ENCODE measurements at regions not wholly inside any gene's neighbourhood (a gene's known extent, or its start where the extent isn't known, plus 50 kb on each side); places are given as distances from the start of the nearest gene placed in this dataset.

DNA sequence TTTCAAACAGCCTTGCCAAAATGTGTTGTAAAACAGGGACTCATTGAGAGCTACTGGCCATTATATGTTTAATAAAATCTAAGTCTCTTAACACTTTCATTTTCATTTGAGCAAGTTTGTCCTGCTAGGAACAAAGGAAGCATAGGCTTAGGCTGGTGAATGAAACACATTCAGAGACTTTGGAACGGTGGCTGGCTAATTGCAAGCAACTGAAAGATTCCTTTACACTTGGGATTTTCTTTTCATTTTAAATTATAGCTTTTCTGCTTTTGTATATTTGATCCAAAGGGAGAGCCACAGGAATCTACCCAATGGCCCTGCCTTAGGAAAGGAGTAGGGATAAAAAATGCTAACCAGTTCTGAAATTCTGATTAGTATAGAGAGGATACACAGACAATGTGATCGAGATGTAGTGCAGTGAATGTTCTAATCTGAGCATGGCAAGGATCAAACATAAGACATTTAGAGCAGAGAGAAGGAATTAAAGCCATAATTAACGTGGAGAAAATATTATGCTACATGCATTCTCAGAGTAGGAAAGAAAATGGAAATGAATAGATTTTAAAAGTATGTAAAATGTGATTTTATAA is 911.4 kb upstream of the SLC39A10 start (continued):
- TF ChIP-seq ZNF843 (tag by site-specific recombination; IDR thresholded peaks at IDR 0.05): no peak
- TF ChIP-seq HOXC10 (CRISPR knock-in tag; IDR thresholded peaks at IDR 0.05): no peak
- no peak for TF ChIP-seq ZNF596 (tag by site-specific recombination; IDR thresholded peaks at IDR 0.05)
- TF ChIP-seq PRDM1 (tag by site-specific recombination; IDR thresholded peaks at IDR 0.05): no peak
- TF ChIP-seq ZNF155 (tag by site-specific recombination; IDR thresholded peaks at IDR 0.05): no peak

DNA sequence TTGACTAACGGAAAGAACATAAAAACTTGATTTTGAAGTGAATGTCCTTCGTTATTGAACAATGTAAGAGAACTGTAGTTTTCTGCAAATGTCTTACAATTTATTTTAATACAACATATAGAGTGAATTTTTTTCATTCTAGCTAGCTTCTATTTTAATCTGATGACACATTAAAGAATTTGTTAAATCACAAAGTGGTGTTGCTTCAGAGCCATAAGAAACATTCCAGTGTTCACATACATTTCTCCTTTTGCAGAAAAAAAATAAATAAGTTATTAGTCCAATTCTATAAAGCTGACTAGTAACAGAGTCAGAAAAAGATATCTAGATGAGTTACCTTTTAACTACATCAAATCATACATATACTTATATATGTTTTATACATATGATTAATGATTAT is 914.3 kb upstream of the SLC39A10 start:
- CTCF ChIA-PET: no interaction called here
- Histone ChIP-seq H3K9me3 (ENCODE audit: control insufficient read depth, insufficient read depth, low read depth, low read length) (no peaks in the 10 kb centered on the region), H3K4me3 (ENCODE audit: low read depth, low read length) (no peak overlapping the region), H3K4me1 (ENCODE audit: control insufficient read depth, insufficient read depth, low read length) (no peaks in the 10 kb centered on the region), H3K36me3 (ENCODE audit: control insufficient read depth in 2 of 2, insufficient read depth in 1 of 2, low read length in 2 of 2) (no peaks in the 10 kb centered on the region), H3K27ac (ENCODE audit: extremely low read depth, low read depth, low read length) (no peak overlapping the region)
- TF ChIP-seq ZNF274 (IDR thresholded peaks at IDR 0.05; ENCODE audit: low read length): no peak
- no peak for TF ChIP-seq ZNF274 (tag by site-specific recombination; IDR thresholded peaks at IDR 0.05; ENCODE audit: borderline replicate concordance)
- TF ChIP-seq, protein P1, sequence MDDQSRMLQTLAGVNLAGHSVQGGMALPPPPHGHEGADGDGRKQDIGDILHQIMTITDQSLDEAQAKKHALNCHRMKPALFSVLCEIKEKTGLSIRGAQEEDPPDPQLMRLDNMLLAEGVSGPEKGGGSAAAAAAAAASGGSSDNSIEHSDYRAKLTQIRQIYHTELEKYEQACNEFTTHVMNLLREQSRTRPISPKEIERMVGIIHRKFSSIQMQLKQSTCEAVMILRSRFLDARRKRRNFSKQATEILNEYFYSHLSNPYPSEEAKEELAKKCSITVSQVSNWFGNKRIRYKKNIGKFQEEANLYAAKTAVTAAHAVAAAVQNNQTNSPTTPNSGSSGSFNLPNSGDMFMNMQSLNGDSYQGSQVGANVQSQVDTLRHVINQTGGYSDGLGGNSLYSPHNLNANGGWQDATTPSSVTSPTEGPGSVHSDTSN (CRISPR knock-in tag; IDR thresholded peaks at IDR 0.05): no peak
- TF ChIP-seq, protein P2, sequence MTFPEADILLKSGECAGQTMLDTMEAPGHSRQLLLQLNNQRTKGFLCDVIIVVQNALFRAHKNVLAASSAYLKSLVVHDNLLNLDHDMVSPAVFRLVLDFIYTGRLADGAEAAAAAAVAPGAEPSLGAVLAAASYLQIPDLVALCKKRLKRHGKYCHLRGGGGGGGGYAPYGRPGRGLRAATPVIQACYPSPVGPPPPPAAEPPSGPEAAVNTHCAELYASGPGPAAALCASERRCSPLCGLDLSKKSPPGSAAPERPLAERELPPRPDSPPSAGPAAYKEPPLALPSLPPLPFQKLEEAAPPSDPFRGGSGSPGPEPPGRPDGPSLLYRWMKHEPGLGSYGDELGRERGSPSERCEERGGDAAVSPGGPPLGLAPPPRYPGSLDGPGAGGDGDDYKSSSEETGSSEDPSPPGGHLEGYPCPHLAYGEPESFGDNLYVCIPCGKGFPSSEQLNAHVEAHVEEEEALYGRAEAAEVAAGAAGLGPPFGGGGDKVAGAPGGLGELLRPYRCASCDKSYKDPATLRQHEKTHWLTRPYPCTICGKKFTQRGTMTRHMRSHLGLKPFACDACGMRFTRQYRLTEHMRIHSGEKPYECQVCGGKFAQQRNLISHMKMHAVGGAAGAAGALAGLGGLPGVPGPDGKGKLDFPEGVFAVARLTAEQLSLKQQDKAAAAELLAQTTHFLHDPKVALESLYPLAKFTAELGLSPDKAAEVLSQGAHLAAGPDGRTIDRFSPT (tag by site-specific recombination; IDR thresholded peaks at IDR 0.05): no peak
- TF ChIP-seq ZNF169 (tag by site-specific recombination; IDR thresholded peaks at IDR 0.05): no peak
- POLR2A ChIA-PET: no interaction called here

DNA sequence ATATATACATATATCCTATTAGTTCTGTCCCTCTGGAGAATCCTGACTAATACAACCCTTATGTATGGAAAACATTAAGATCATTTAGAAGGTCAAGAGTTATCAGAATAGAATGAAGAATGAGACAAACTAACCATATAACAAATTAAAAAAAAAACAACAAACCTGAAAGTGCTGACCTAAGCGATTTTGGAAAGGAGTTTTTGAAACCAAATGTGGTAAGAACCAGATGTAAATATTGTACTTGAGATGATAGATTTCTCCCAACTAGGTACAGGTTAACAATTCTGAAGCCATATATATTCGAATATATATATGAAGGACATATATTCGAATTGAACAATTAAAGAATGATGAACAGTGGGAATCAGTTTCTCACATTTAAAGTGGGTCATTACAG is 917.8 kb upstream of the SLC39A10 start:
- CTCF ChIA-PET: no interaction called here
- POLR2A ChIA-PET: no interaction called here

More for the DNA sequence above, 917.8 kb upstream of the SLC39A10 start:
- Histone ChIP-seq H3K4me3 (ENCODE audit: low read depth, low read length) (no peak overlapping the region), H3K27ac (ENCODE audit: extremely low read depth, low read depth, low read length) (no peak overlapping the region), H3K4me1 (ENCODE audit: control insufficient read depth, insufficient read depth, low read length) (no peaks in the 10 kb centered on the region), H3K9me3 (ENCODE audit: control insufficient read depth, insufficient read depth, low read depth, low read length) (no peaks in the 10 kb centered on the region), H3K36me3 (ENCODE audit: control insufficient read depth in 2 of 2, insufficient read depth in 1 of 2, low read length in 2 of 2) (no peaks in the 10 kb centered on the region)
- TF ChIP-seq ZBTB8A (tag by site-specific recombination; IDR thresholded peaks at IDR 0.05) (no peak), EGR2 (tag by site-specific recombination; IDR thresholded peaks at IDR 0.05; ENCODE audit: low read depth) (no peak), ZFP3 (tag by site-specific recombination; IDR thresholded peaks at IDR 0.05; ENCODE audit: low read depth) (no peak), ZNF664 (tag by site-specific recombination; IDR thresholded peaks at IDR 0.05) (no peak), ZNF324 (tag by site-specific recombination; IDR thresholded peaks at IDR 0.05) (no peak), ZNF37A (tag by site-specific recombination; IDR thresholded peaks at IDR 0.05) (no peak), ZNF514 (tag by site-specific recombination; IDR thresholded peaks at IDR 0.05) (no peak), ZFP69B (tag by site-specific recombination; IDR thresholded peaks at IDR 0.05) (no peak), ZNF791 (tag by site-specific recombination; IDR thresholded peaks at IDR 0.05) (no peak), ZNF175 (tag by site-specific recombination; IDR thresholded peaks at IDR 0.05) (no peak), ZNF155 (tag by site-specific recombination; IDR thresholded peaks at IDR 0.05) (no peak), SP7 (tag by site-specific recombination; IDR thresholded peaks at IDR 0.05) (no peak), ZNF121 (tag by site-specific recombination; IDR thresholded peaks at IDR 0.05) (no peak), PRDM1 (tag by site-specific recombination; IDR thresholded peaks at IDR 0.05) (no peak), GLI4 (tag by site-specific recombination; IDR thresholded peaks at IDR 0.05) (no peak)
- TF ChIP-seq, protein P3, sequence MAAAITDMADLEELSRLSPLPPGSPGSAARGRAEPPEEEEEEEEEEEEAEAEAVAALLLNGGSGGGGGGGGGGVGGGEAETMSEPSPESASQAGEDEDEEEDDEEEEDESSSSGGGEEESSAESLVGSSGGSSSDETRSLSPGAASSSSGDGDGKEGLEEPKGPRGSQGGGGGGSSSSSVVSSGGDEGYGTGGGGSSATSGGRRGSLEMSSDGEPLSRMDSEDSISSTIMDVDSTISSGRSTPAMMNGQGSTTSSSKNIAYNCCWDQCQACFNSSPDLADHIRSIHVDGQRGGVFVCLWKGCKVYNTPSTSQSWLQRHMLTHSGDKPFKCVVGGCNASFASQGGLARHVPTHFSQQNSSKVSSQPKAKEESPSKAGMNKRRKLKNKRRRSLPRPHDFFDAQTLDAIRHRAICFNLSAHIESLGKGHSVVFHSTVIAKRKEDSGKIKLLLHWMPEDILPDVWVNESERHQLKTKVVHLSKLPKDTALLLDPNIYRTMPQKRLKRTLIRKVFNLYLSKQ (tag by site-specific recombination; IDR thresholded peaks at IDR 0.05; ENCODE audit: borderline replicate concordance): no peak
